Nephron progenitor cell (in vitro differentiated cells): ENCODE measurements at regions not wholly inside any gene's neighbourhood (a gene's known extent, or its start where the extent isn't known, plus 50 kb on each side); places are given as distances from the start of the nearest gene placed in this dataset.

ENCODE experiments used
- DNase-seq: peaks from one replicate; pipeline ENCODE4 v3.0.0; 2021
- H3K27ac Mint-ChIP-seq: 2 replicates; pipeline ENCODE4 v1.8.0; 2021; ENCODE audit warnings: mild to moderate bottlenecking, moderate library complexity, mixed read lengths
- H3K27me3 Mint-ChIP-seq: 2 replicates; pipeline ENCODE4 v1.8.0; 2021; ENCODE audit warnings: mild to moderate bottlenecking, low read depth, mixed read lengths; ENCODE audit not compliant: poor library complexity
- H3K36me3 Mint-ChIP-seq: 2 replicates; pipeline ENCODE4 v1.8.0; 2021; ENCODE audit warnings: low read depth, mixed read lengths
- H3K4me1 Mint-ChIP-seq: 2 replicates; pipeline ENCODE4 v1.8.0; 2021; ENCODE audit warnings: mixed read lengths
- H3K4me3 Mint-ChIP-seq: 2 replicates; pipeline ENCODE4 v1.8.0; 2021; ENCODE audit warnings: mild to moderate bottlenecking, moderate library complexity, mixed read lengths
- H3K9me3 Mint-ChIP-seq: 2 replicates; pipeline ENCODE4 v1.8.0; 2021; ENCODE audit warnings: mild to moderate bottlenecking, moderate library complexity, mixed read lengths
- TF ChIP-seq, protein P1 (sequence below): fragments of 200-600 bp; sonication (generic); IDR thresholded peaks from 2 replicates; pipeline ENCODE4 v1.5.0; 2021; ENCODE audit warnings: antibody characterized with exemption

GRCh38 chr11:44408711-44409470 is 99.0 kb upstream of the ALX4 start:
- H3K4me3 Mint-ChIP-seq: no peak overlapping the region

DNA sequence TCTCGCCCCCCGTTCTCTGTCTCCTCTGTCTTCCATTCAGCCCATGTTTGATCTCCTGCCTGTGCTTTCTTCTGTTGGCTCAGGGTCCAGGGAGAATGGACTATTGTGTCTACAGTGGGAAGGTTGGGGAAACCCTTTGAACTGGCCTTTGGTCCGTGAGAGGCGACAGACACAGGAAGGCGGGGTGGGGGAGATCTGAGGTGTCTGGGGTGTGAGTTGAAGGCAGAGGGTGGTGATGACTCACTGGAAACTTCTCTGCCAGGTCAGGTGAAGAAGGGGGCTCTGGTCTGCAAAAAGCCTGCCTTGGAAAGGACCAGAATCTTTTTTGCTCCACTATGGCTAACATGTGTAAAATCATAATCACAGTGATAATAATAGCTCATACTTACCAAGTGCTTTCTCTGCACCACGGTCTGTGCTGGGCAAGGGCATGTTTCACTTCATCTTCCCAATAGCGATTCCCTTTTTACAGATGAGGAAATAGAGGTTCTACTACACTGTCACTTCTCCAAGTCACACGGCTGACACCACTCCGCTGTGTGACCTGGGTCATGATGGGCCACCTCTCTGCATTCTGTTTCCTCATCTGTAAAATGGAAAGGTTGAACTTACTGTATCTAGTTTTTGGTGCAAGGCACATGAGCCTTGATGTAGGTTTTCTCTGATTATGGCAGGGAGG is 99.8 kb upstream of the ALX4 start:
- Mint-ChIP-seq H3K27ac (no peak overlapping the region), H3K4me3 (no peak overlapping the region), H3K36me3 (no peaks in the 10 kb centered on the region), H3K9me3 (peaks cover 22% of the 10 kb centered on the region), H3K4me1 (peaks cover 25% of the 10 kb centered on the region), H3K27me3 (peaks cover 42% of the 10 kb centered on the region)
- TF ChIP-seq, protein P1, sequence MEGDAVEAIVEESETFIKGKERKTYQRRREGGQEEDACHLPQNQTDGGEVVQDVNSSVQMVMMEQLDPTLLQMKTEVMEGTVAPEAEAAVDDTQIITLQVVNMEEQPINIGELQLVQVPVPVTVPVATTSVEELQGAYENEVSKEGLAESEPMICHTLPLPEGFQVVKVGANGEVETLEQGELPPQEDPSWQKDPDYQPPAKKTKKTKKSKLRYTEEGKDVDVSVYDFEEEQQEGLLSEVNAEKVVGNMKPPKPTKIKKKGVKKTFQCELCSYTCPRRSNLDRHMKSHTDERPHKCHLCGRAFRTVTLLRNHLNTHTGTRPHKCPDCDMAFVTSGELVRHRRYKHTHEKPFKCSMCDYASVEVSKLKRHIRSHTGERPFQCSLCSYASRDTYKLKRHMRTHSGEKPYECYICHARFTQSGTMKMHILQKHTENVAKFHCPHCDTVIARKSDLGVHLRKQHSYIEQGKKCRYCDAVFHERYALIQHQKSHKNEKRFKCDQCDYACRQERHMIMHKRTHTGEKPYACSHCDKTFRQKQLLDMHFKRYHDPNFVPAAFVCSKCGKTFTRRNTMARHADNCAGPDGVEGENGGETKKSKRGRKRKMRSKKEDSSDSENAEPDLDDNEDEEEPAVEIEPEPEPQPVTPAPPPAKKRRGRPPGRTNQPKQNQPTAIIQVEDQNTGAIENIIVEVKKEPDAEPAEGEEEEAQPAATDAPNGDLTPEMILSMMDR: no peak
- no peak for DNase-seq

More at GRCh38 chr11:44408711-44409470, 99.0 kb upstream of the ALX4 start:
- TF ChIP-seq, protein P1: no peak
- Mint-ChIP-seq H3K36me3 (no peaks in the 10 kb centered on the region), H3K27ac (no peak overlapping the region), H3K9me3 (peaks cover 22% of the 10 kb centered on the region), H3K27me3 (peaks cover 39% of the 10 kb centered on the region), H3K4me1 (peaks cover 32% of the 10 kb centered on the region)
- DNase-seq: no peak

GRCh38 chr11:44416776-44417175 is 106.8 kb upstream of the ALX4 start:
- Mint-ChIP-seq H3K4me3 (no peak overlapping the region), H3K27ac (no peak overlapping the region), H3K4me1 (peaks cover 28% of the 10 kb centered on the region), H3K9me3 (peaks cover 14% of the 10 kb centered on the region), H3K27me3 (peaks cover 24% of the 10 kb centered on the region), H3K36me3 (no peaks in the 10 kb centered on the region)
- TF ChIP-seq, protein P1: no peak
- no peak for DNase-seq

GRCh38 chr11:44417731-44418455 is 108.0 kb upstream of the ALX4 start:
- peaks cover 4% of the 10 kb centered on the region for H3K9me3 Mint-ChIP-seq
- peaks cover 20% of the 10 kb centered on the region for H3K27me3 Mint-ChIP-seq
- no peak overlapping the region for H3K27ac Mint-ChIP-seq
- H3K4me1 Mint-ChIP-seq: peaks cover 32% of the 10 kb centered on the region
- TF ChIP-seq, protein P1: no peak
- H3K36me3 Mint-ChIP-seq: no peaks in the 10 kb centered on the region
- DNase-seq: no peak
- no peak overlapping the region for H3K4me3 Mint-ChIP-seq

DNA sequence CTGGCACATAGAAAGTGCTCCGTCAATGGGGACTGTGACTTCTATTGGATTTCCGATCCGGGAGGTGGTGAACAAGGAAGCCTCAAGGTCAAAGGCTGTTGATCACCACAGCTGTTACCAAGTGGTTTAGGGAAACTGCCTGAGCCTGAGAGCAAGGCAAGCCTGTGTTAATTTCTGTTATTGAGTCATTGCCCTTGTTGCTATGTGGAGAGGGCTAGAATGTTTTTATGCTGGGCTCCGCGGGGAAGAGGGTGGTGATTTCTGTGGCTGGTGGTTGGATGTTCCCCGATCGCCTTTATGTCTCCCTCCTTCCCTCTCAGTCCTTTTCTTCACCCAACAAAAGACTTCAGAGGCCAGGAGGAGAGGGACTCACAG is 108.5 kb upstream of the ALX4 start:
- Mint-ChIP-seq H3K27me3 (peaks cover 22% of the 10 kb centered on the region), H3K4me1 (peaks cover 37% of the 10 kb centered on the region), H3K4me3 (no peak overlapping the region), H3K9me3 (peaks cover 4% of the 10 kb centered on the region), H3K36me3 (no peaks in the 10 kb centered on the region), H3K27ac (no peak overlapping the region)
- no peak for DNase-seq
- TF ChIP-seq, protein P1: no peak
